Left renal pelvis (tissue), 4 donors: ENCODE measurements at regions not wholly inside any gene's neighbourhood (a gene's known extent, or its start where the extent isn't known, plus 50 kb on each side); places are given as distances from the start of the nearest gene placed in this dataset.

ENCODE experiments used
- DNase-seq, 4 donors: peaks; one replicate each; pipeline ENCODE4 v3.0.0-alpha.2; 2013; ENCODE audit warnings: low read depth in 4 of 4, low spot score in 3 of 4

GRCh38 chr13:40132249-40132648 lies 476.8 kb downstream of the COG6 start:
- no peak for DNase-seq

GRCh38 chr13:40136896-40137295 lies 481.4 kb downstream of the COG6 start:
- DNase-seq, result no peak

DNA sequence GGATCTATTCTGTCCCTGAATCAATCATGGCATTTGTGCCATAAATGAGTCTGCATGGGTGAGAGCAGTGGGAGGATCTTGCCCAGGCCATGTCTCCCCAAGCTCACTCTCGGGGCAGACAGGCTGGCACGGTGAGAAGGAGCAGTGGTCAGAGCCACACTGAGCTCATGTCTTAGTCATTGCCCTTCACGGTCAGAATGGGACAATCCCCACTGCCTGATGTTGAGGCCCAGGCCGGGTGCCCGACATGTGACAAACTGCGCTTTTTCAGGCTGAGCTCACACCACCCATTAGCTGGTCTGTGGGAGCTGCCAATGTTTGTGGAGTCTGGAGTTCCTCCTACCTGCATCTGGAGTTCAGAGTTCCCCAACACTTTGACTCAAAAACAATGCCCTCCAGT lies 481.9 kb downstream of the COG6 start:
- no peak for DNase-seq

- DNase-seq, result no peak
Observed at GRCh38 chr13:40139896-40140520, 484.5 kb downstream of the COG6 start.

- DNase-seq, result no peak
Observed at GRCh38 chr13:40141859-40142555, 486.5 kb downstream of the COG6 start.

DNA sequence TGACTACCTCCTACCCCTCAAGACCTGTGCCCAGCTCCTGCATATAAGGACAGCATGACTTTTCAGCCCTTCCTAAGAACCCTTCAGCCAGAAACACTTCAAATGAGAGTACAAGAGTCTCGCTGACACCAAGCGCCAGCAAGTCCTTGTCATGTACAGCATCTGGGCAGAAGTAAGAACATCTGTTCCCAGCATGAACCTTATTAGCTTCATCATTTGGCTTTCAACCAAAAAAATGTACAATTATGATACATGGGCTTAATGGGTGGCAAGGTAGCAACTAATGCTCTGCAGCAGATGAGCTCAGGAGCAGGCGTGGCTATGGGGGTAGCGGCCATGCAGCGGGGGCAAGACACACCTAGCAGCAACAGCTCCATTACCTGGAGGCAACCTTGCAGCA lies 487.6 kb downstream of the COG6 start:
- no peak for DNase-seq

DNA sequence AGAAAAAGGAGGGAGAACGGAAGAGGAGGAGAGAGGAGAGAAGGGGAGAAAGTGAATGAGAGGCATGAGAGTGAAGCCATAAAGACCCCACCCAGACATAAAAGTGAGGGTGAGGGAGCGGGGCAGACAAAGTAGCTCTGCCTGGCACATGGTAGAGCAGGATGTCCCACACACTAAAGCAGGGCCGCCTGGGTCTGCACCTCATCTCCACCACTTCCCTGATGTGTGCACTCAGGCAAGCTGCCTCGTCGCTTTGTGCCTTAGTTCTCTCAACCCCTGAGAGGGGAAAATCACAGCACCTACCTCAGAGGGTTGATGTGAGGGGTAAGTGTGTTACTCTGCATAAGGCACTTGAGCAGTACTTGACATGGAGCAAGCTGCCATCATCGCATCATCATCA lies 488.1 kb downstream of the COG6 start:
- no peak for DNase-seq

- no peak for DNase-seq
Observed at GRCh38 chr13:40145139-40145538, 489.7 kb downstream of the COG6 start.

- DNase-seq, result no peak
Observed at GRCh38 chr13:40146063-40146462, 490.6 kb downstream of the COG6 start.

DNA sequence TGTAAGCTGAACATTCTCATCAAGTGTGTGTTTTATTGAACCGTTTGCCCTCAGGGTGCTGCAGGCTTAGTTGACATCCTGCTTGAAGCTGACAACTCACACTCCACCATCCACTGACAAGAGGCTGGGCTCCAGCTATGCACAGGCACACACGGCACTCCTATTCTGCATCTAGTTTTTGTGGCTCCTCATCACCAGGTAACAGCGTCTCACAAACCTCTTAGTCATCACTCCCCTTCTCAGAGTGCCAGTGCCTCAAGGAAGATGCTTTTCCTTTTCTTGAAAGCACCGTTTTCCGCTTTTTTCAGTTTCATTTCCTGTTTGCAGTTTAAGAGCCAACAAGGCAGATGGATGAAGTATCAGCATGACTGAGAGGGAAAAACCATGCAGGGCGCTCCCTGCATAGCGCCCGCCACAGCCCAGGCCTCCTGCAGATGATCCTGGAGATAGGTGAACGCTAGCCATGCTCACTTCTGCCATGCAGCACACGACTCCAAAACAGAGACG lies 491.2 kb downstream of the COG6 start:
- no peak for DNase-seq

- no peak for DNase-seq
Observed at GRCh38 chr13:40148101-40148500, 492.6 kb downstream of the COG6 start.

DNA sequence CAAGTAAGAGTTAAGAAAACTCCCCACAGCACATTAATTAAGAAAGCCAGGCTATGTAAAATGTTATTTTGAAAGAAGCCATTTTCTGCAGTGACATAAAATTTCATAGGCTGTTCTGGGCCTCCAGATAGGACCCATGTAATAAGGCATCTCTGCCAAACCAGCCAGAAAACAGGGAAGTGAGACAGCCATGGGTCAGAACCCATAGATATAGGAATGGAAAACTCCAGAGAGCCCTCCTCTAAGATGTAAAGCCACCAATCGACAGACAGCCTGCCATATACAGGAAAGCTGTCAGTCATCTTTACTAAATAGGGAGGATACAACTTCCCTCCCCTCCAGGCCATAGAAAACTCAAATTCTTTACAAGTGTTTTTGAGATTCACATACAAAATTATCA lies 493.3 kb downstream of the COG6 start:
- no peak for DNase-seq

- peak in 2 of 4 donors; percentile 6 to 25 for DNase-seq
Observed at GRCh38 chr13:40149611-40150274, 494.3 kb downstream of the COG6 start.

DNA sequence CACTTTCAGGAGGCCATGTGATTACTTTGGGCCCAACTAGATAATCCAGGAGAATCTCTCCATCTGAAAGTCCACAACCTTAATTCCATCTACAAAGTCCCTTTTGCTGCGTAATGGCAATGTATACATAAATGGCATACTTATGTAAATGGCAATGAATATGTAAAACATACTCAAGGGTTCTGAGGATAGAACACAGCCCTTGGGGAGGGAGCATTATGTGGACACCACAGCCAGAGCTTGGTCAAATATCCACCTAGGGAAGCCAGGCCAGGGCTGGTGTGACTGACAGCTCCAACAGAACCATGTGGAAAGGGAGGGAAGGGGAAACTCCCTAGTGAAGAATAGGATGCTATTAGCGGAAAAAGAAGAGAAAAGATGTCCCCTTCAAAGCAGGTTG lies 496.2 kb downstream of the COG6 start:
- no peak for DNase-seq

- no peak for DNase-seq
Observed at GRCh38 chr13:40152145-40152544, 496.7 kb downstream of the COG6 start.

DNA sequence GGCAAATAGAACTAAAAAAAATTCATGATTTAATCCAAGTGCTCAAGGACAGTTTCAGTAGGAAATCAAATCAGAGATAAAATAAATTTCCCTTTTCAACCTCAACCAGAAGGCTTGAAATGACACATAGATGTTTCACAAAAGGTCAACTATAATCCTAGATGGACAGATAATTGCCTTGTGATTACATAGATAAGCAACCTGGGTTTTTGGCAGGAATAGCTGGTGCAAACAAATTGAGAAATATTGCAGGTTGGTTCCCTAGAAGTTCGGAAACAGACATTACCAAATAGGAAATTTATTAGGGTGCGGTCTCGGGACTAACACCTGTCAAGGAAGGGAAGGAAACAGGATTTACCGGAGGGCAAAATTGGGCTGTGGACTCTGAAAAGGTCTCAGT lies 497.5 kb downstream of the COG6 start:
- no peak for DNase-seq

DNA sequence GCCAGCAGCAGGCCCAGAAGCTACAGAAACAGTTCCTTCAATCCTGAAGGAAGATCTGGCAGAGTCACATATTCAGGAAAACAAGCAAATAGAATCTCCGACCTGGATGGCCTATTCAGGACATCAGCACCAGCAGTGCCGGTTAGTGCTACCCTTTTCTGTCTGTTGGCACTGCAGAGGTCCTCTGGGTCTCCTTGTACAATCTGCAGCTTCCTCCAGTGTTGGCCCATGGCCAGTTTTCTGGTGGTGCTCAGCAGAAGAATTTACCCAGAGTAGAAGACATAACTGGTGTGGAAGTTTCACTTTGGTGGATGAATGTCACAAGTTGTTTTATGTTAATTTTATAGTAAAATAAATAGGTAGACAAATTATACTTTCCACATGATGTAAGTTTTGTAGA lies 498.1 kb downstream of the COG6 start:
- DNase-seq, result no peak

DNA sequence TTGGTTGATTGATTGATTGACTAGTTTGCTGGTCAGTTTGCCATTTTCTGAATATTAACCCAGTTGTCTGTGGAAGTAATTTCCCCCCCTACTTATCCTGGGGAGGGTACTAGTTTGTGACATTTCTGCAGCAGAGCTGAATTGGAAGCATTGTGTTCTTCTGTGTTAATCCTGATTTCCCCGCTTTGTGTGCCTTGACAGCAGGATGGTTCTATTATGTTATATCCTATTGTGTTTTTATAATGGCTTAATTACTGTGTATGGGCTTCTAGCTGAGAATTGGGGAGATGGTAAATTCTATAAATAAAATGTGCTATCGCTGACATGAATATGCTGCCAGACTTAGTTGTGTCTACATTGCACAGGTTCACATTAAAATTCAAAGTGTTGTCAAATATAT lies 499.7 kb downstream of the COG6 start:
- no peak for DNase-seq

DNA sequence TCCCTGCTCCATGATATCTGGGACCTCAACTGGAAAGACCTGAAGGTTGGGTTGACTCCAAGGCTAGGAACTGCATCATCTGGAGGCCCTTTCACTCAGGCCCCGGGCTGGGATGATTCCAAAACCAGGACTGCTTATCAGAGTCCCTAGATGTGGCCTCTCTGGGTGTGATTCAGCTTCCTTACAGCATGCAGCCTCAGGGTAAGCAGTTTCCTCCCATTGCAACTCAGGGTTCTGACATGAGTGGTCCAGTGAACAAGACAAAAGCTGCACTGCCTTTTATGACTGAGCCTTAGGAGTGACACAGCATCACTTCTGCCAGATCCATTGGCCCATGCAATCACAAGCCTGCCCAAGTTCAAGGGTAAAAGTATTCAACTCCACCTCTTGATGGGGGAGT lies 502.8 kb downstream of the COG6 start:
- DNase-seq, result no peak

DNA sequence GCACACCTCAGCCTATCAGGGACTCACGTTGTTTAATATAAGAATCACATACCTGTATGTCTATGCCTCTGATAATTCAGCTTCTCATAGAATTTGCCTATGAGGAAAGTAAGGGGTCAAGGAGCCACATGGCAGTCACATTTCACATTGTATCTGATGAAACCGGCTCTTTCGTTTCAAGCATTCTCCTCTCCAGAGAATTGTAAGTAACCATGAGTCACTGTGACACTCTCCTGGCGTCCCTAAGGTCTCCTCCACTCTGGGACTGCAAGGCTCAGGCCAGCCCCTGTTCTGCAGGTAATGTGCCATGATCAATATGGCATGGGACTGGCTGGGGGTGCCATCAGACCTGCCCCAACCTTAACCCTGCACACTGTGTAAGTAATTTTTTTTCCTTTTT lies 503.3 kb downstream of the COG6 start:
- DNase-seq, result no peak

- DNase-seq, result no peak
Observed at GRCh38 chr13:40159736-40160135, 504.3 kb downstream of the COG6 start.
